A549 (cell line): ENCODE measurements at regions not wholly inside any gene's neighbourhood (a gene's known extent, or its start where the extent isn't known, plus 50 kb on each side); places are given as distances from the start of the nearest gene placed in this dataset.

Experiments used
- ATAC-seq, 2 experiments: fragments of 200-7000 bp in 1 of 2; fragments of >200 bp in 1 of 2; cut with Nextera tagmentation in 1 of 2; cut with Tn5 transposase in 1 of 2; 3 replicates each; pipeline versions ENCODE4 v1.8.0 to v1.9.1; 2018 to 2020; ENCODE audit warnings: mild to moderate bottlenecking in 1 of 2, moderate library complexity in 1 of 2
- CTCF ChIA-PET: fragments of 300-600 bp; sonication (Branson Sonifier 250); formaldehyde crosslinking; extraction: SDS; loops from one replicate; lab custom pipeline; 2021; ENCODE audit warnings: antibody characterized with exemption, inconsistent platforms; lab: Yijun Ruan, JAX
- POLR2A ChIA-PET: fragments of 350-600 bp; formaldehyde crosslinking; extraction: SDS; loops from one replicate; lab custom pipeline; 2021; ENCODE audit warnings: antibody characterized with exemption, inconsistent platforms; lab: Yijun Ruan, JAX
- DNase-seq, 2 experiments: peaks; one replicate each; pipeline versions ENCODE4 v3.0.0 to v3.0.0-alpha.2; 2011 to 2016; ENCODE audit warnings: low read depth in 1 of 2, low spot score in 1 of 2
- FAIRE-seq: peaks from 2 replicates; lab custom pipeline; 2011; peaks lifted over from hg19 to GRCh38; lab: Jason Lieb, UNC
- H3K27ac ChIP-seq, 2 experiments: fragments of >200 bp; sonication (Bioruptor Twin); formaldehyde crosslinking; 3 replicates each; pipeline ENCODE4 v1.5.1; 2016 to 2017
- H3K4me1 ChIP-seq: fragments of >200 bp; sonication (Bioruptor Twin); formaldehyde crosslinking; 3 replicates; pipeline ENCODE4 v1.6.1; 2016
- H3K4me2 ChIP-seq: fragments of >200 bp; sonication (Bioruptor Twin); formaldehyde crosslinking; 3 replicates; pipeline ENCODE4 v1.6.1; 2016
- H3K4me3 ChIP-seq: fragments of >200 bp; sonication (Bioruptor Twin); formaldehyde crosslinking; 3 replicates; pipeline ENCODE4 v1.5.1; 2016
- H3K9me3 ChIP-seq: fragments of >200 bp; sonication (Bioruptor Twin); formaldehyde crosslinking; 3 replicates; pipeline ENCODE4 v1.6.1; 2016
- BHLHE40 ChIP-seq: IDR thresholded peaks from 2 replicates; pipeline ENCODE4 v1.6.1; 2012; ENCODE audit warnings: low read depth, low read length, inconsistent platforms
- CBX8 ChIP-seq: fragments of 200-600 bp; sonication (generic); IDR thresholded peaks from 2 replicates; pipeline ENCODE4 v1.6.1; 2016
- CEBPB ChIP-seq, 2 experiments: fragments of >200 bp in 1 of 2; sonication (Bioruptor Twin) in 1 of 2; formaldehyde crosslinking in 1 of 2; IDR thresholded peaks; 2 replicates each; pipeline ENCODE4 v1.6.1; 2012 to 2016
- EHF ChIP-seq: fragments of 250-450 bp; sonication (Bioruptor Pico); IDR thresholded peaks from 2 replicates; pipeline ENCODE4 v1.5.0; 2020; ENCODE audit warnings: mild to moderate bottlenecking
- EP300 ChIP-seq, 2 experiments: fragments of >200 bp; sonication (Bioruptor Twin); formaldehyde crosslinking; IDR thresholded peaks; 2 replicates in 1 of 2; 3 replicates in 1 of 2; pipeline ENCODE4 v1.6.1; 2016 to 2017
- ESRRA ChIP-seq: fragments of 150-350 bp; IDR thresholded peaks from 2 replicates; pipeline ENCODE4 v1.6.1; 2014; ENCODE audit warnings: mild to moderate bottlenecking, low read length, borderline replicate concordance
- HOXA7 ChIP-seq: fragments of 250-450 bp; sonication (Bioruptor Pico); IDR thresholded peaks from 2 replicates; pipeline ENCODE4 v1.5.0; 2020; ENCODE audit warnings: mild to moderate bottlenecking, moderate library complexity
- HOXB13 ChIP-seq: fragments of 250-450 bp; sonication (Bioruptor Pico); IDR thresholded peaks from 2 replicates; pipeline ENCODE4 v1.5.0; 2020; ENCODE audit warnings: low read depth, mild to moderate bottlenecking, moderate library complexity
- HOXB5 ChIP-seq: fragments of 250-450 bp; sonication (Bioruptor Pico); IDR thresholded peaks from 2 replicates; pipeline ENCODE4 v1.5.0; 2020; ENCODE audit warnings: mild to moderate bottlenecking, moderate library complexity
- JUNB ChIP-seq: fragments of >200 bp; sonication (Bioruptor Twin); formaldehyde crosslinking; IDR thresholded peaks from 2 replicates; pipeline ENCODE4 v1.6.1; 2016
- KDM5A ChIP-seq: fragments of 200-600 bp; sonication (generic); IDR thresholded peaks from 2 replicates; pipeline ENCODE4 v1.6.1; 2016; ENCODE audit warnings: antibody characterized with exemption, mild to moderate bottlenecking
- MAFK ChIP-seq: fragments of 450-650 bp; IDR thresholded peaks from 2 replicates; pipeline ENCODE4 v1.6.1; 2014; ENCODE audit not compliant: partially characterized antibody
- MYC ChIP-seq: IDR thresholded peaks from 2 replicates; pipeline ENCODE4 v1.6.1; 2012; ENCODE audit warnings: mild to moderate bottlenecking, inconsistent platforms, low read length, improper control_type of control experiment, borderline replicate concordance
- NR3C1 ChIP-seq: fragments of >200 bp; sonication (Bioruptor Twin); formaldehyde crosslinking; IDR thresholded peaks from 3 replicates; pipeline ENCODE4 v1.6.1; 2017
- PHF8 ChIP-seq: fragments of 200-600 bp; sonication (generic); IDR thresholded peaks from 2 replicates; pipeline ENCODE4 v1.6.1; 2016; ENCODE audit warnings: low read depth, mild to moderate bottlenecking, antibody characterized with exemption, moderate library complexity, borderline replicate concordance
- POLR2AphosphoS2 ChIP-seq: conservative IDR thresholded peaks from 2 replicates; pipeline ENCODE4 v1.6.1; 2012; ENCODE audit warnings: low read length, improper control_type of control experiment, inconsistent platforms
- RARB ChIP-seq: fragments of 250-450 bp; sonication (Bioruptor Pico); IDR thresholded peaks from 2 replicates; pipeline ENCODE4 v1.8.0; 2021; ENCODE audit warnings: mild to moderate bottlenecking, moderate library complexity
- RFX5 ChIP-seq: fragments of 450-650 bp; IDR thresholded peaks from 2 replicates; pipeline ENCODE4 v1.7.1; 2014; ENCODE audit warnings: antibody characterized with exemption, mild to moderate bottlenecking, moderate library complexity
- RNF2 ChIP-seq: fragments of 200-600 bp; sonication (generic); IDR thresholded peaks from 2 replicates; pipeline ENCODE4 v1.6.1; 2016; ENCODE audit warnings: low read depth, mild to moderate bottlenecking, antibody characterized with exemption, moderate library complexity, borderline replicate concordance
- ZNF302 ChIP-seq: fragments of 250-450 bp; sonication (Bioruptor Pico); IDR thresholded peaks from 2 replicates; pipeline ENCODE4 v1.9.0; 2021; ENCODE audit warnings: inconsistent platforms, mild to moderate bottlenecking, moderate library complexity
- ZSCAN20 ChIP-seq: fragments of 250-450 bp; sonication (Bioruptor Pico); IDR thresholded peaks from 2 replicates; pipeline ENCODE4 v1.8.0; 2022; ENCODE audit warnings: mild to moderate bottlenecking, moderate library complexity
- WGBS: methylation state at CpG from one replicate; pipeline ENCODE4 v1.1.6; 2017; ENCODE audit errors: missing lambda C conversion rate; 5-methylcytosine and 5-hydroxymethylcytosine counted together
- TF ChIP-seq, protein P1 (sequence below): fragments of 250-450 bp; sonication (Bioruptor Pico); IDR thresholded peaks from 2 replicates; pipeline ENCODE4 v1.5.0; 2020; ENCODE audit warnings: low read depth, mild to moderate bottlenecking, moderate library complexity
- TF ChIP-seq, protein P2 (sequence below): fragments of 450-650 bp; IDR thresholded peaks from 2 replicates; pipeline ENCODE4 v1.6.1; 2014; ENCODE audit warnings: antibody characterized with exemption
- TF ChIP-seq, protein P3 (sequence below): IDR thresholded peaks from 2 replicates; pipeline ENCODE4 v1.6.1; 2012
- TF ChIP-seq, protein P4 (sequence below): IDR thresholded peaks from 2 replicates; pipeline ENCODE4 v1.6.1; 2012
- TF ChIP-seq, protein P5 (sequence below): fragments of >200 bp; sonication (Bioruptor Twin); formaldehyde crosslinking; IDR thresholded peaks from 3 replicates; pipeline ENCODE4 v1.5.1; 2016

DNA sequence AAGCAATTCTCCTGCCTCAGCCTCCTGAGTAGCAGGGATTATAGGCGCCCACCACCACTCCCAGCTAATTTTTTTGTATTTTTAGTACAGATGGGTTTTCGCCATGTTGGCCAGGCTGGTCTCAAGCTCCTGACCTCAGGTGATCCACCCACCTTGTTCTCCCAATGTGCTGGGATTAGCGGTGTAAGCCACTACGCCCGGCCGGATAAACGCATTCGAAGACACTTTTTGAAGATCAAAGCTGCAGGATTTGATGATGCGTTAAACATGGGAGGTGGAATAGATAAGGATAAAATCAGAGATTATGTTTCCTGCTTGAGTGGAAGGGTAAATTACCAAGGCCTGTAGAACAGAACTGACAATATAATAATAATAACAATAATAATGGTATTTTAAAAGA, 389.4 kb upstream of the POU3F1 start:
- DNase-seq (no peak), ATAC-seq (no peak), FAIRE-seq (no peak)
- no peak for TF ChIP-seq ZNF302 (CRISPR knock-in tag)
- TF ChIP-seq CEBPB (IDR thresholded peaks at IDR 0.05) = no peak
- no peak for TF ChIP-seq HOXA7
- no peak for TF ChIP-seq POLR2AphosphoS2
- TF ChIP-seq, protein P1, sequence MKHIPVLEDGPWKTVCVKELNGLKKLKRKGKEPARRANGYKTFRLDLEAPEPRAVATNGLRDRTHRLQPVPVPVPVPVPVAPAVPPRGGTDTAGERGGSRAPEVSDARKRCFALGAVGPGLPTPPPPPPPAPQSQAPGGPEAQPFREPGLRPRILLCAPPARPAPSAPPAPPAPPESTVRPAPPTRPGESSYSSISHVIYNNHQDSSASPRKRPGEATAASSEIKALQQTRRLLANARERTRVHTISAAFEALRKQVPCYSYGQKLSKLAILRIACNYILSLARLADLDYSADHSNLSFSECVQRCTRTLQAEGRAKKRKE (CRISPR knock-in tag) = no peak
- no peak for TF ChIP-seq ESRRA
- no peak for TF ChIP-seq KDM5A
- no peak for TF ChIP-seq BHLHE40
- TF ChIP-seq HOXB5 (CRISPR knock-in tag) = no peak
- TF ChIP-seq, protein P2, sequence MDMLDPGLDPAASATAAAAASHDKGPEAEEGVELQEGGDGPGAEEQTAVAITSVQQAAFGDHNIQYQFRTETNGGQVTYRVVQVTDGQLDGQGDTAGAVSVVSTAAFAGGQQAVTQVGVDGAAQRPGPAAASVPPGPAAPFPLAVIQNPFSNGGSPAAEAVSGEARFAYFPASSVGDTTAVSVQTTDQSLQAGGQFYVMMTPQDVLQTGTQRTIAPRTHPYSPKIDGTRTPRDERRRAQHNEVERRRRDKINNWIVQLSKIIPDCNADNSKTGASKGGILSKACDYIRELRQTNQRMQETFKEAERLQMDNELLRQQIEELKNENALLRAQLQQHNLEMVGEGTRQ = no peak
- no peak for TF ChIP-seq RARB (CRISPR knock-in tag)
- TF ChIP-seq MYC = no peak
- TF ChIP-seq NR3C1 = no peak
- TF ChIP-seq PHF8 = no peak
- no peak for TF ChIP-seq JUNB
- TF ChIP-seq EP300 (IDR thresholded peaks at IDR 0.05) = no peak
- TF ChIP-seq, protein P3, sequence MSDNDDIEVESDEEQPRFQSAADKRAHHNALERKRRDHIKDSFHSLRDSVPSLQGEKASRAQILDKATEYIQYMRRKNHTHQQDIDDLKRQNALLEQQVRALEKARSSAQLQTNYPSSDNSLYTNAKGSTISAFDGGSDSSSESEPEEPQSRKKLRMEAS = no peak
- TF ChIP-seq RNF2 = no peak
- TF ChIP-seq MAFK = no peak
- H3K9me3 ChIP-seq = no peaks in the 10 kb centered on the region
- no peak overlapping the region for H3K27ac ChIP-seq
- ChIA-PET CTCF (no interaction called here), POLR2A (no interaction called here)
- H3K4me1 ChIP-seq = no peaks in the 10 kb centered on the region
- H3K4me2 ChIP-seq = no peak overlapping the region
- 58% methylated on average over 9 of the region's 9 CpGs for WGBS
- no peak overlapping the region for H3K4me3 ChIP-seq

DNA sequence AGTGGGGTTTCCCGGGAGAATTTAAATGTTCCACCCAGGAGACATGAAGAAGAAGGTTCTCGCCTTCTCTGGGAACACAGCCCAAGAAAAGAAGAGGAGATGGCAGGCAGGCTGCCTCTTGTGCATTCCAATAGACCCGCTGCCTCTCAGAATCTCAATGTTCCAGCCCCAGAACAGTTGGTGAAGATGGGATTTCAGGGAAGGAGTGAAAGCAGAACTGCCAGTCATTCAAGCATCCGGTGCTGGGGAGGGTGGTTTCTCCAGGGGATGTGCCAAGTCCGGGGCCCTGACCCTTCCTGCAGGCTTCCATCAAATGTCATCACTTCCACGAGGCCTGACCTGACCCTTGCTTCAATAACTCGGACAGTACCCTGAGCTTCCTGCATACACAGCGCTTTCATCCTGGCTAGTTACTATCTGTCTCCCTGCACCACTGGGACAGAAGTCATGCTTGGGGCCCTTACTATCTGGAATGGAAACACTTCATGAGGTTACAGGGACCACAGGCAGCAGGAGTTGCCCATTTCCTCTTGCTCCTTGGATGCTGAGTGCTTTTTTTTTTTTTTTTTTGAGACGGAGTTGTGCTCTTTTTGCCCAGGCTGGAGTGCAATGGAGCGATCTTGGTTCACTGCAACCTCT, 386.6 kb upstream of the POU3F1 start:
- no peak for DNase-seq
- ChIA-PET POLR2A (no interaction called here), CTCF (interaction anchor here (1.3 kb wide), 1 partner anchor 406 kb away, joined by 4 read pairs; no protein-coding TSS in a partner anchor)
- no peaks in the 10 kb centered on the region for H3K4me1 ChIP-seq
- no peak for ATAC-seq
- no peak overlapping the region for H3K4me2 ChIP-seq
- TF ChIP-seq ZSCAN20 (CRISPR knock-in tag) = no peak
- TF ChIP-seq HOXB13 (CRISPR knock-in tag) = no peak
- TF ChIP-seq POLR2AphosphoS2 = no peak
- TF ChIP-seq, protein P4, sequence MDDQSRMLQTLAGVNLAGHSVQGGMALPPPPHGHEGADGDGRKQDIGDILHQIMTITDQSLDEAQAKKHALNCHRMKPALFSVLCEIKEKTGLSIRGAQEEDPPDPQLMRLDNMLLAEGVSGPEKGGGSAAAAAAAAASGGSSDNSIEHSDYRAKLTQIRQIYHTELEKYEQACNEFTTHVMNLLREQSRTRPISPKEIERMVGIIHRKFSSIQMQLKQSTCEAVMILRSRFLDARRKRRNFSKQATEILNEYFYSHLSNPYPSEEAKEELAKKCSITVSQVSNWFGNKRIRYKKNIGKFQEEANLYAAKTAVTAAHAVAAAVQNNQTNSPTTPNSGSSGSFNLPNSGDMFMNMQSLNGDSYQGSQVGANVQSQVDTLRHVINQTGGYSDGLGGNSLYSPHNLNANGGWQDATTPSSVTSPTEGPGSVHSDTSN = no peak
- no peak for TF ChIP-seq EHF (CRISPR knock-in tag)
- no peak for TF ChIP-seq RFX5
- TF ChIP-seq, protein P5, sequence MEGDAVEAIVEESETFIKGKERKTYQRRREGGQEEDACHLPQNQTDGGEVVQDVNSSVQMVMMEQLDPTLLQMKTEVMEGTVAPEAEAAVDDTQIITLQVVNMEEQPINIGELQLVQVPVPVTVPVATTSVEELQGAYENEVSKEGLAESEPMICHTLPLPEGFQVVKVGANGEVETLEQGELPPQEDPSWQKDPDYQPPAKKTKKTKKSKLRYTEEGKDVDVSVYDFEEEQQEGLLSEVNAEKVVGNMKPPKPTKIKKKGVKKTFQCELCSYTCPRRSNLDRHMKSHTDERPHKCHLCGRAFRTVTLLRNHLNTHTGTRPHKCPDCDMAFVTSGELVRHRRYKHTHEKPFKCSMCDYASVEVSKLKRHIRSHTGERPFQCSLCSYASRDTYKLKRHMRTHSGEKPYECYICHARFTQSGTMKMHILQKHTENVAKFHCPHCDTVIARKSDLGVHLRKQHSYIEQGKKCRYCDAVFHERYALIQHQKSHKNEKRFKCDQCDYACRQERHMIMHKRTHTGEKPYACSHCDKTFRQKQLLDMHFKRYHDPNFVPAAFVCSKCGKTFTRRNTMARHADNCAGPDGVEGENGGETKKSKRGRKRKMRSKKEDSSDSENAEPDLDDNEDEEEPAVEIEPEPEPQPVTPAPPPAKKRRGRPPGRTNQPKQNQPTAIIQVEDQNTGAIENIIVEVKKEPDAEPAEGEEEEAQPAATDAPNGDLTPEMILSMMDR = no peak
- TF ChIP-seq CBX8 = no peak
- no peak for TF ChIP-seq HOXA7
- TF ChIP-seq JUNB = no peak
- WGBS = 15% methylated on average over 10 of the region's 10 CpGs
- no peaks in the 10 kb centered on the region for H3K9me3 ChIP-seq
- no peak for FAIRE-seq
- no peak overlapping the region for H3K27ac ChIP-seq
- no peak overlapping the region for H3K4me3 ChIP-seq
